ENCODE measurements at regions not wholly inside any gene's neighbourhood (a gene's known extent, or its start where the extent isn't known, plus 50 kb on each side); places are given as distances from the start of the nearest gene placed in this dataset.

DNA sequence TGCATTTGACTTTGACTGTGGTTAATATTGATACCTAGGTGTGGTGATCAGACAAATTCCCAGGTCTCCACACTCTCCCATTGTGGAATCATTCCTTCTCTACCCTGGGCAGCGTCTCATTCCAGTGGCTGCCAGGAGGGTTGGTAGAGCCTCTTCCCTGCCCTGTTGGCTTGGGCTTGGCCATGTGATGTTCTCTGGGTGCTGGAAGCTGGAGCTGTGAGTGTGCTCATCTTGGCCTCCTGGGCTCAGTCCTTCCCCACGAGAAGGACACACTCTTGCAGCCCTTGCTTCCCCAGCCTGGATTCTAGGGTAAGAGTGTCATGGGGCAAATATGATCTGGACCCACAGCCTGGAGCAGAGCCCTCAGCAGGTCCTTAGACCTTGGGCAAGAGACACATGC lies 167.2 kb upstream of the IRX4 start:
- TF ChIP-seq, protein P1, sequence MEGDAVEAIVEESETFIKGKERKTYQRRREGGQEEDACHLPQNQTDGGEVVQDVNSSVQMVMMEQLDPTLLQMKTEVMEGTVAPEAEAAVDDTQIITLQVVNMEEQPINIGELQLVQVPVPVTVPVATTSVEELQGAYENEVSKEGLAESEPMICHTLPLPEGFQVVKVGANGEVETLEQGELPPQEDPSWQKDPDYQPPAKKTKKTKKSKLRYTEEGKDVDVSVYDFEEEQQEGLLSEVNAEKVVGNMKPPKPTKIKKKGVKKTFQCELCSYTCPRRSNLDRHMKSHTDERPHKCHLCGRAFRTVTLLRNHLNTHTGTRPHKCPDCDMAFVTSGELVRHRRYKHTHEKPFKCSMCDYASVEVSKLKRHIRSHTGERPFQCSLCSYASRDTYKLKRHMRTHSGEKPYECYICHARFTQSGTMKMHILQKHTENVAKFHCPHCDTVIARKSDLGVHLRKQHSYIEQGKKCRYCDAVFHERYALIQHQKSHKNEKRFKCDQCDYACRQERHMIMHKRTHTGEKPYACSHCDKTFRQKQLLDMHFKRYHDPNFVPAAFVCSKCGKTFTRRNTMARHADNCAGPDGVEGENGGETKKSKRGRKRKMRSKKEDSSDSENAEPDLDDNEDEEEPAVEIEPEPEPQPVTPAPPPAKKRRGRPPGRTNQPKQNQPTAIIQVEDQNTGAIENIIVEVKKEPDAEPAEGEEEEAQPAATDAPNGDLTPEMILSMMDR (IDR thresholded peaks at IDR 0.05; ENCODE audit: low read depth, low read length, poor library complexity, severe bottlenecking) = no peak
- TF ChIP-seq EZH2phosphoT487 (IDR thresholded peaks at IDR 0.05; ENCODE audit: borderline replicate concordance, low read length) = no peak

Measured in DOHH2 (cell line).